DMS 273 (cell line): ENCODE measurements at regions not wholly inside any gene's neighbourhood (a gene's known extent, or its start where the extent isn't known, plus 50 kb on each side); places are given as distances from the start of the nearest gene placed in this dataset.
"Not testable (repeated sequence)": the region's sequence is repeated elsewhere in the genome, so short reads cannot be mapped to it uniquely, and the experiment has no call there.

ENCODE experiments used
- DNase-seq: peaks from one replicate; lab custom pipeline; 2025; ENCODE audit not compliant: unreplicated experiment; lab: John Stamatoyannopoulos, UW

DNA sequence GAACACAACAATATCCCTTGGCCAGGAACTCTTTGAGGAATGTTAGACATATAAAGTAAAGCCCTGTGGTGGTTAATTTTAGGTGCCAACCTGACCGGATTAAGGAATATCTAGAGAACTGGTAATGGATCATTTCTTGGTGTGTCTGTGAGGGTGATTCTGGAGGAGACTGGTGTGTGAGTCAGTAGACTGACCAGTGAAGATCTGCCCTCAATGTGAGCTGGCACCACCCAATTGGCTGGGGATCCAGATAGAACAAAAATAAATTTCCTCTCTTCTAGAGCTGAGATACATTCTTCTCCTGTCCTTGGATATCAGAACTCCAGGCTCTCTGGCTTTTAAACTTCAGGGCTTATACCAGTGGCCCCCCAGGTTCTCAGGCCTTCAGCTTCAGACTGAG lies 56.2 kb upstream of the TNPO1 start:
- no peak for DNase-seq

DNA sequence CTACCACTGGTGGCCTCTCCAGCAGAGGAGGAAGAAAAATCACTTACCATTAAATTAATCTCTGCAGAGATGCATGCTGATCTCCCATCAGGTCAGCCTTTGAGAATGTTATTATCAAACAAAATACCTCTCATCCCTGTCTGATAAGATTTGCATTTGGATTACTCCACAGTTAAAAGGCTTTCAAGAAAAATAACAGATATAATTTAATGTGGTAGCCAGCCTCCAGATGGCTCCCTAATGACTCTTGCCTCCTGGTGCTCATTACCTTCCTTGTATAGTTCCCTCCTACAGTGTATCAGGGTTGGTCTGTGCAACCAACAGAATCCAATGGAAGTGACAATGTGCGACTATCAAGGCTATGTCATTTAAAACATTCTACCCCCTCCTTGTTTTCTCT lies 63.6 kb upstream of the TNPO1 start:
- peak; percentile 20 for DNase-seq

DNA sequence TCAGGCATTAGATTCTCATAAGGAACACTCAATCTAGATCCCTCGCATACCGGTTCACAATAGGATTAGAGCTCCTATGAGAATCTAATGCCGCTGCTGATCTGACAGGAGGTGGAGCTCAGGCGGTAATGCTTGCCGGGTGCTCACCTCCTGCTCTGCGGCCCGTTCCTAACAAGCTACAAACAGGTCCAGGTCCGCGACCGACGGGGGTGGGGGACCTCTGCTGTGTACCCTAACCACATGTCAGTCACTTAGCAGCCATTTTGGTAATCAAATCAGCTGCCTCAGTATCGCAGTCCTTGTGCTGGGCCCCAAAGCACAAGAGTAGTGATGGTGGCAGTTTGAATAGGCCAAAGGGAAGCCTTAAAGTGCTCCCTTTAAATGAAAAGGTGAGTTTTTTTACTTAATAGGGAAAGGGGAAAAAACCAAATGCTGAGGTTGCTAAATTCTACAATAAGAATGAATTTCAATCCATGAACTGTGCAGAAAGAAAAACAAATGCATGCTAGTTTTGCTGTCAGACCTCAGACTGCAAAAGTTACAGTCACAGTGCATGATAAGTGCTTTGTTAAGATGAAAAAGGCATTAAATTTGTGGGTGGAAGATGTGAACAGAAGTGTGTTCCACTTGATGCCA lies 67.0 kb upstream of the TNPO1 start:
- DNase-seq: no peak

- DNase-seq: no peak
Measured at GRCh38 chr5:72747826-72748225, 68.6 kb upstream of the TNPO1 start.

DNA sequence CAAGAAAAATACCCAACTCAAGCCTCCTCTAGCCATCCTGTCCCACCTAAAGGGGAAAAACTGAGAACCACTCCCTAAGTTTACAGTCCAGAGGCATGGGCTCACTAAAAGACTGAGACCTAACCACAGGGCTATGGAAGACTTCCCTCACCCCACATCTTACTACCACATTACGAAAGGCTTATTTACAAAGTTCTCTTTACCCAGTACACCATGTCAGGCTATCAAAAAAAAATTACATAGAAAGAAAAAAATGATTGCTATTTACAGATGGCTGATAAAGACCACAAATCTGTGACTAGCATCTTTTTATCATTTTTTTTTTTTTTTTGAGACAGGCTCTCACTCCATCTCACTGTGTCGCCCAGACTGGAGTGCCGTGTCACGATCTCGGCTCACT lies 69.7 kb upstream of the TNPO1 start:
- no peak for DNase-seq

- no peak for DNase-seq
Measured at GRCh38 chr5:72744136-72744535, 72.3 kb upstream of the TNPO1 start.

GRCh38 chr5:72741805-72742204 lies 74.7 kb upstream of the TNPO1 start:
- DNase-seq: no peak

DNA sequence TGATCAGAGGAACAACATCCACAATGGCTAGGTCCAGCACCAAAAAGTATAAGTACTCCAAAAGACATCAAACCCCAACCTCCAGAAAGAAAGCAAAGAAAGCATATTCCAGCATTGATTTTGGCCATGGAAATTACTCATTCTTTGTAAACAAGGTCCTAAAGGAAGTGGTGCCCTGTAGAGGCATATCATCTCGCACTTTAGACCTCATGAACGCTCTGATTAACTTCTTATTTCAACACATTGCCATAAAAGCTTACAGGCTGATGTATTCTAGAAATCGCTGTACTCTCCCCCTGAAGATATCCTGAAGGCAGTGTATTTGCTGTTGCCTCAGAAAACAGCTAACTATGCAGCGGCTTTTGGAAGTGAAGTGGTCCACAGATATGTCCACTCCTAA lies 82.7 kb upstream of the TNPO1 start:
- no peak for DNase-seq

GRCh38 chr5:72723581-72723980 lies 92.9 kb upstream of the TNPO1 start:
- DNase-seq: no peak

DNA sequence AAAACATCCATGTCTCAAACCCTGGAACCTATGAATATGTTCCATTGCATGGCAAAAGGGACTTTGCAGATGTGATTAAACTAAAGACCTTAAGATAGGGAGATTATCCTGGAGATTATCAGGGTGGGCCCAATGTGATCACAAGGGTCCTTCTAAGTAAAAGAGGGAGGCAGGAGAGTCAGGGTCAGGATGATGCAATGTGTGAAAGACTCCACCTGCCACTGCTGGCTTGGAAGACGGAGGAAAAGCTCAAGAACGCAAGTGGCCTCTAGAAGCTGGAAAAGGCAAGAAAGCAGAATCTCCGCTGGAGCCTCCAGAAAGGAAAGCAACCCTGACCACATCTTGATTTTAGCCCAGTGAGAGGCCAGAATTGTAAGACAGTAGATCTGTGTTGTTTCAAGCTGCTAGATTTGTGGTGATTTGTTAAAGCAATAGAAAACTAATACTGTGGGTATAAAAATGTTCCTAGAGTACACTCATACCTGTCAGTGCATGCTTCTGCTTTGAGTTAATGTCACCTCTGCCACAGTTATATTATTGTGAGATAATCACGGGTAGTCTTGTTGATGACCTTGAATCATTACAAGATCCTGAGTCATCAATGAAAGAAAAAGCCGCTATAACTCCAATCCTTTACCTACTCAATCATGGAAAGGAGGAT lies 93.5 kb upstream of the TNPO1 start:
- DNase-seq: no peak

DNA sequence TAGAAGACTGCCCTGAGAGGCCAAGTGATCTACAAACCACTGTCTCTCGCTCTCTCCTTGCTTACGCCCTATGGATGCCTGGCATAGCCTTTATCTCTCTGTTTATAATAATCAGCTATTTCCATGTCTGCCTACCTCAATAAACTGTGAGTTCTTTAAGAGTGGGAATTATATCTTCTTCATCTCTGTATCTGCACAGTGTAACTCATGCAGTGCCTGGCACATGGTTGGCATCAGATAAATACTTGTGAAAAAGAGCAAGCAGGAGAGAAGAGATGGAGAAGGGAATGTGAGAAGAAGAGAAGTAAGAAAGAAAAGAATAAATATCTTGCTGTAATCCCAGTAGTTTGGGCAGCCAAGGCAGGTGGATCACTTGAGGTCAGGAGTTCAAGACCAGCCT lies 94.6 kb upstream of the TNPO1 start:
- no peak for DNase-seq

- no peak for DNase-seq
Measured at GRCh38 chr5:72720205-72720604, 96.3 kb upstream of the TNPO1 start.

- no peak for DNase-seq
Measured at GRCh38 chr5:72711351-72711750, 105.1 kb upstream of the TNPO1 start.

- DNase-seq: peak; percentile 23
Measured at GRCh38 chr5:72709341-72709740, 107.1 kb upstream of the TNPO1 start.

GRCh38 chr5:72705178-72705577 lies 111.3 kb upstream of the TNPO1 start:
- no peak for DNase-seq

DNA sequence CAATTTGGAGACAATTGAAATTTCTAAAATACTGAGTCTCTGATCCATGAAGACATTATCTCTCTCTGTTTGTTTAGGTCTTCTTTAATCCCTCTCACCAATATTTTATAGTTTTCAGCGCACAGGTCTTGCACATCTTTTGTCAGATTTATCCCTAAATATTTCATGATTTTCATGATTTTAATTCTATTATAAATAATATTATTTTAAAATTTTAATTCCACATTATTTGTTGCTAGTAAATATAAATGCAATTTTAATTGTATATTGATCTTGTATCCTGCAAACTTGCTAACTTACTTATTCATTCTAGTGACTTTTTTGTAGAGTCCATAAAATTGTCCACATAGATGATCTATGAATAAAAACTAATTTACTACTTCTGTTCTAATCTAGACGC lies 112.6 kb upstream of the TNPO1 start:
- no peak for DNase-seq

DNA sequence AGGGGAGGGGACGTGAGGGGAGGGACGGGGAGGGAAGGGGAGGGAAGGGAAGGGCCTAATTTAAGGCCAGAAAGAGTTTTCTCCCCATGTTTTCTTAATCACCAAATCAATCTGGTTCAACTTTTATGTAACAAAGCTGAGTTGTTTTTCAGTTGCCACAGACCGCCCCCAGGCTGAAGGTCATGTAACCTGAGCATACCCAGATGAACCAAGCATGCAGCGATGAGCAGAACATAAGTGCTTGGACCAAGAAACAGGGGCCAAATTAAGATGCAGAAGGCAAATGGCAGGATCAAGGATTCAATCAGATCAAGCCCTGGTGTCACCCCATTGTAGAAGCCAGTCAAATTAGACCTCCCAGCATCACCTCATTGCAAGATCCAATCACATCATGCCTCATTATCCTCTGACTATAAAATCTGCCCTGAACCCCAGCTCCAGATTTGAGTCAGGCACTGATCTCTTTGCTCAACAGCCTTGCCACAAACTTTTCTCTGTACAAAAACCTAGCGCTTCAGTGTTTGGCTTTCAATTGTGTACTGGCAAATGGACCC lies 113.5 kb upstream of the TNPO1 start:
- DNase-seq: no peak

DNA sequence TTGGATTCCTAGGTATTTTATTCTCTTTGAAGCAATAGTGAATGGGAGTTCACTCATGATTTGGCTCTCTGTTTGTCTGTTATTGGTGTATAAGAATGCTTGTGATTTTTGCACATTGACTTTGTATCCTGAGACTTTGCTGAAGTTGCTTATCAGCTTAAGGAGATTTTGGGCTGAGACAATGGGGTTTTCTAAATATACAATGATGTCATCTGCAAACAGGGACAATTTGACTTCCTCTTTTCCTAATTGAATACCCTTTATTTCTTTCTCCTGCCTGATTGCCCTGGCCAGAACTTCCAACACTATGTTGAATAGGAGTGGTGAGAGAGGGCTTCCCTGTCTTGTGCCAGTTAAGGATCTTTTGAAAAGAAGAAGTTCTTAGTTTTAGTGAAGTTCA lies 114.4 kb upstream of the TNPO1 start:
- DNase-seq: not testable (repeated sequence)

- no peak for DNase-seq
Measured at GRCh38 chr5:72698481-72698880, 118.0 kb upstream of the TNPO1 start.

DNA sequence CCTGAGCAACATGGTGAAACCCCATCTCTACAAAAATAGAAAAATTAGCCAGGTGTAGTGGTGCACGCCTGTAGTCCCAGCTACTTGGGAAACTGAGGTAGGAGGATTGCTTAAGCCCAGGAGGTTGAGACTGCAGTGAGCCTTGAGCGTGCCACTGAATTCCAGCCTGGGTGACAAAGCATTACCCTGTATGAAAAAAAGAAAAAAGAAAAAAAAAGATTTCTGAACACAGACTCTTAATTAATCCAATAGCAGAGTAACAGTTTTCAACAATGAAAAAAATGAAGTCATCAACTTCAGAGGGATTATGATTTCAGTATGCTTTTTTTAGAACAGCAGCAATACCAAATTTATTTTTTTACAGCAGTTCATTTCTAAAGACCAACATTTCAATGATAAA lies 118.8 kb upstream of the TNPO1 start:
- DNase-seq: no peak

- no peak for DNase-seq
Measured at GRCh38 chr5:72695659-72696058, 120.8 kb upstream of the TNPO1 start.

GRCh38 chr5:72694856-72695255 lies 121.6 kb upstream of the TNPO1 start:
- DNase-seq: no peak
